ENCODE measurements at regions not wholly inside any gene's neighbourhood (a gene's known extent, or its start where the extent isn't known, plus 50 kb on each side); places are given as distances from the start of the nearest gene placed in this dataset.

DNA sequence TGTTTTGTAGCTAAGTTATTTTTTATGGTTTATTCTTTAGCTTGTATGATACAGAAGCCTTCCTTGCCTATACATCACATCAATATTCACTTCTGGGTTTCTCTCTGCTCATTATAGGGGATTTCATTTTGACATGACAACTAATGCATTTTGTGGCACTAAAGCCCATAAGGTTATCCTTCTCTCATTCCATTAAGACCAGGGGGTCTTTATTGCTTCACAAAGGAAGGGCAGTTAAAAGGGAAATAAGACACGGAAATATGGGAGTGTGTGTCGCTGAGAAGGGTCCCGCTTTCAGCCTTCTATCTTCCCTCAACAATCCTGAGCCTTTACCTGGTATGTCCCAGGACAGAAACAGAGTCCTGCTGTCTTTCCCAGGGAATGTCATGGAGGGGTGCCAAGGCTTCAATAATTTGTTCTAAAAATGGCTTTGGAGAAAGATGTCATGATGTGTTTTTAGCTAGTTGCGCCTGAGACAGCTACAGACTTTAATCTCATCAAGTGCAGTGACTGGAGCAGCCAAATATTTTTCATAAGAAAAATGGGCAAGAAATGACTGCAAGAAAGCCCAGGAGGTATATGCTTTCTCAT, 1145.4 kb upstream of the TMEM132C start:
- peaks cover 6% of the 10 kb centered on the region for H3K4me1 Mint-ChIP-seq (ENCODE audit: low read depth, unreplicated experiment)
- intact Hi-C loops (cut with micrococcal nuclease; ENCODE audit: unreplicated experiment) = no loop called here
- DNase-seq = no peak
- TF ChIP-seq, protein P1, sequence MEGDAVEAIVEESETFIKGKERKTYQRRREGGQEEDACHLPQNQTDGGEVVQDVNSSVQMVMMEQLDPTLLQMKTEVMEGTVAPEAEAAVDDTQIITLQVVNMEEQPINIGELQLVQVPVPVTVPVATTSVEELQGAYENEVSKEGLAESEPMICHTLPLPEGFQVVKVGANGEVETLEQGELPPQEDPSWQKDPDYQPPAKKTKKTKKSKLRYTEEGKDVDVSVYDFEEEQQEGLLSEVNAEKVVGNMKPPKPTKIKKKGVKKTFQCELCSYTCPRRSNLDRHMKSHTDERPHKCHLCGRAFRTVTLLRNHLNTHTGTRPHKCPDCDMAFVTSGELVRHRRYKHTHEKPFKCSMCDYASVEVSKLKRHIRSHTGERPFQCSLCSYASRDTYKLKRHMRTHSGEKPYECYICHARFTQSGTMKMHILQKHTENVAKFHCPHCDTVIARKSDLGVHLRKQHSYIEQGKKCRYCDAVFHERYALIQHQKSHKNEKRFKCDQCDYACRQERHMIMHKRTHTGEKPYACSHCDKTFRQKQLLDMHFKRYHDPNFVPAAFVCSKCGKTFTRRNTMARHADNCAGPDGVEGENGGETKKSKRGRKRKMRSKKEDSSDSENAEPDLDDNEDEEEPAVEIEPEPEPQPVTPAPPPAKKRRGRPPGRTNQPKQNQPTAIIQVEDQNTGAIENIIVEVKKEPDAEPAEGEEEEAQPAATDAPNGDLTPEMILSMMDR (IDR thresholded peaks at IDR 0.05; ENCODE audit: unreplicated experiment) = no peak
- no peaks in the 10 kb centered on the region for H3K36me3 Mint-ChIP-seq (ENCODE audit: insufficient read depth, unreplicated experiment)
- H3K27me3 Mint-ChIP-seq (ENCODE audit: unreplicated experiment) = no peaks in the 10 kb centered on the region
- H3K4me3 Mint-ChIP-seq (ENCODE audit: low read depth, unreplicated experiment) = no peak overlapping the region
- CTCF ChIA-PET = no interaction called here
- no TSS peak for BruUV-seq (replicated peaks)
- no peak overlapping the region for H3K27ac Mint-ChIP-seq (ENCODE audit: unreplicated experiment)
- no peaks in the 10 kb centered on the region for H3K9me3 Mint-ChIP-seq (ENCODE audit: low read depth, unreplicated experiment)

DNA sequence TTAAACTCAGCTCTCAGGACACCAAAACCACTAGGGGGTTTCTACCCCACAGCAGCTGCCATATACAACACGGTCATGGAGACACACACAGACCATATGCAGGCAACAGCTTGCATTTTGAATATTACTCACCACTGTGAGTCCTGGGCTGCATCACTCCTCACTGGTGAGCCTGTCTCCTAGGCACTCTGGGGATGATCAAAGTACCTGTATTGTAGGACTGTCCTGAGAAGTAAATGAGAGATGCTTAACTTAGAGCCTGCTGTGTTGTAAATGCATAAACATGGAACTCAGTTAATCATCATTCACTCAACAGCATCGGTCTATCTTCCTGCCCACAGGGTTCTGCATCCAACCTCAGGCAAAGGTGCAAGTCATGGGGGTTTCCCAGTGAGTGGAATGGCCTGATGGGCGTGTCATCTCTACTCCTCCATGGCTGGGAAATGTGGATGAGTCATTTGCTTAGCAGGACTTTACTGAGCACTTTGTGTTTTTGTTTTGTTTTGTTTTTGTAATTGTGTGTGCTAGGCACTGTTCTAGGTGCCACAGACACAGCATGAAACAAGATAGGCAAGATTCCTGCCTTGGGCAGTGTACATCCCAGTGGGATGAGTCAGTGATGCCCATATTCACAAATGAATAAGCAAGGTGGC, 1141.2 kb upstream of the TMEM132C start:
- Mint-ChIP-seq H3K27me3 (ENCODE audit: unreplicated experiment) (no peaks in the 10 kb centered on the region), H3K4me1 (ENCODE audit: low read depth, unreplicated experiment) (peaks cover 15% of the 10 kb centered on the region), H3K36me3 (ENCODE audit: insufficient read depth, unreplicated experiment) (no peaks in the 10 kb centered on the region), H3K4me3 (ENCODE audit: low read depth, unreplicated experiment) (no peak overlapping the region), H3K9me3 (ENCODE audit: low read depth, unreplicated experiment) (no peaks in the 10 kb centered on the region), H3K27ac (ENCODE audit: unreplicated experiment) (no peak overlapping the region)
- peak; percentile 75 for DNase-seq
- CTCF ChIA-PET = no interaction called here
- intact Hi-C loops (cut with micrococcal nuclease; ENCODE audit: unreplicated experiment) = no loop called here
- BruUV-seq (replicated peaks) = no TSS peak
- TF ChIP-seq, protein P1 (IDR thresholded peaks at IDR 0.05; ENCODE audit: unreplicated experiment) = no peak

DNA sequence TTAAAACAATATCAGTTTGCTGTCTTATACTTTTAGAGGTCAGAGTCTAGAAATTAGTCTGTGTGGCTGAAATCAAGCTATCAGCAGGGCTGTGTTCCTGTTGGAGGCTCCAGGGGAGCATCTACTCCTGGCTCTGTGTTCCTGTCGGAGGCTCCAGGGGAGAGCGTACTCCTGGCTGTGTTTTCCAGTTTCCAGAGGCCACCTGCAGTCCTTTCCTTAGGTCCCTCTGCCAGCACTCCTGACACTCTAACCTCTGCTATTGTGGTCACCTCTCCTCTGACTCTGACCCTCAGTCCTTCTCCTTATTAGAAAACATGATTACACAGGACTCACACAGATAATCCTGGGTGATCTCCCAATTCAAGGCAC, 1140.7 kb upstream of the TMEM132C start:
- Mint-ChIP-seq H3K27me3 (ENCODE audit: unreplicated experiment) (no peaks in the 10 kb centered on the region), H3K4me1 (ENCODE audit: low read depth, unreplicated experiment) (peaks cover 15% of the 10 kb centered on the region), H3K27ac (ENCODE audit: unreplicated experiment) (peak overlapping the region; percentile 12), H3K36me3 (ENCODE audit: insufficient read depth, unreplicated experiment) (no peaks in the 10 kb centered on the region), H3K9me3 (ENCODE audit: low read depth, unreplicated experiment) (no peaks in the 10 kb centered on the region), H3K4me3 (ENCODE audit: low read depth, unreplicated experiment) (no peak overlapping the region)
- no TSS peak for BruUV-seq (replicated peaks)
- DNase-seq = no peak
- intact Hi-C loops (cut with micrococcal nuclease; ENCODE audit: unreplicated experiment) = no loop called here
- TF ChIP-seq, protein P1 (IDR thresholded peaks at IDR 0.05; ENCODE audit: unreplicated experiment) = no peak
- CTCF ChIA-PET = no interaction called here

DNA sequence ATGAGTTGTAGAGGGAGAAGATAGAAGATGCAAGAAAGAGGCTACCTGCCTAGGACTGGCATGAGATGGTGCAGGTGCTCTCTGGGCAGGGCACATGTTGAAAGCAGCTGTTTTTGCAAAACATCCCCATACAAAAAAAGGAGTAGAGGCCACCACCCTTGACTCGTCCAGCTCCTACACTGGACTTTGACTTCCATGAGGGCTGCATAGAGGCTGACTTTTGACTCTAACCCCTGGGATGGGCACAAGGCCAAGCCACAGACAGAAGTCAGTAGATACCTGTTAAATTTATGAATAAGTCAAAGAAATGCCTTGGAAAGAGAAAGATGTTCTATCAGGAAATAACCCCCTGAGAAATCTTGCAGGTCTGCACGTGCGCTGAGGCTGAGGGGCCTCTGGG, 1139.1 kb upstream of the TMEM132C start:
- CTCF ChIA-PET = no interaction called here
- no peak for DNase-seq
- Mint-ChIP-seq H3K4me3 (ENCODE audit: low read depth, unreplicated experiment) (no peak overlapping the region), H3K27me3 (ENCODE audit: unreplicated experiment) (no peaks in the 10 kb centered on the region), H3K27ac (ENCODE audit: unreplicated experiment) (no peak overlapping the region), H3K36me3 (ENCODE audit: insufficient read depth, unreplicated experiment) (no peaks in the 10 kb centered on the region), H3K9me3 (ENCODE audit: low read depth, unreplicated experiment) (no peaks in the 10 kb centered on the region), H3K4me1 (ENCODE audit: low read depth, unreplicated experiment) (peaks cover 15% of the 10 kb centered on the region)
- intact Hi-C loops (cut with micrococcal nuclease; ENCODE audit: unreplicated experiment) = no loop called here
- BruUV-seq (replicated peaks) = no TSS peak
- TF ChIP-seq, protein P1 (IDR thresholded peaks at IDR 0.05; ENCODE audit: unreplicated experiment) = no peak
